Activated CD4-positive, alpha-beta T cell treated with anti-CD3 and anti-CD28 coated beads, Interleukin-2, amount 50 U/mL, for 4 hours (primary cell): ENCODE measurements at regions not wholly inside any gene's neighbourhood (a gene's known extent, or its start where the extent isn't known, plus 50 kb on each side); places are given as distances from the start of the nearest gene placed in this dataset.

Experiments
- DNase-seq, 2 experiments: peaks; one replicate each; pipeline ENCODE4 v3.0.0-alpha.2; 2020

DNA sequence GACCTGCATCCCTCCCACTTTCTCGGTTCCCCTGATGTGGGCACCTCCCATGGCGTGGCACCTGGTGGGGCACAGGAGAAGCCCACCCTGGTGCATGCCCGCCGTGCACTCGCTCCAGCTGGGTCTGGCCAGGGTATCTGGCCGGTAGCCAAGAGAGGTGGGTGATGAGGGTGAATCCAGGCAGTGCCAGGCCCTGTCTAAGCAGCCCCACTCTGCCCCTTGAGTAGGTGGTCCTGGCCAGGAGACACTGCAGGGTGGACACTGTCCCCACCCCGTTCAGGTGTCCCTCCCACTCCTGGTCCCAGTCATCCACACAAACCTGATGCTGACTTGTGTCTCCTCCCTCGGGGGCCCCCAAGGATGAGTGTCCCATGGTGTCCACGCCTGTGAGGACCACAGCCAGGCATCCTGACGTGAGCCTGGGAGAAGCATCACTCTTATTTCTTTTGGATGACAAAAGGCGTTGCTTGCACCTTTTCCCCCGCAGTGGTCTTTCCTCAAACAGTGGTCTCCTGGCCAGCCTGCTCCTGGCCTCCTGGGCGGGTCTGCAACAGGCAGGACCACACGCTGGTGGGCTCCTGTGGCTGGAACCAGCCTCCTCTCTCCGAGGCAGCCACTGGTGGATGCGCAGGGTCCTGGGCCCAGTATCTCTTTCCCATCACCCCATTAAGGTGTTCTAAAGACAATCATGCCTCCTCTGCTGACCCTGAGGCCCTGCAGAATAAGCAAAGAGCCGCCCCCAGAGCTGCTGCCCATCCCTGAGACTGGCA is 922.3 kb downstream of the BRD1 start:
- no peak for DNase-seq

GRCh38 chr22:48902983-48903650 is 924.6 kb downstream of the BRD1 start:
- DNase-seq: no peak

- no peak for DNase-seq
These were observed 925.4 kb downstream of the BRD1 start for GRCh38 chr22:48902001-48902869.

- DNase-seq: no peak
These were observed 926.3 kb downstream of the BRD1 start for GRCh38 chr22:48901324-48901723.

DNA sequence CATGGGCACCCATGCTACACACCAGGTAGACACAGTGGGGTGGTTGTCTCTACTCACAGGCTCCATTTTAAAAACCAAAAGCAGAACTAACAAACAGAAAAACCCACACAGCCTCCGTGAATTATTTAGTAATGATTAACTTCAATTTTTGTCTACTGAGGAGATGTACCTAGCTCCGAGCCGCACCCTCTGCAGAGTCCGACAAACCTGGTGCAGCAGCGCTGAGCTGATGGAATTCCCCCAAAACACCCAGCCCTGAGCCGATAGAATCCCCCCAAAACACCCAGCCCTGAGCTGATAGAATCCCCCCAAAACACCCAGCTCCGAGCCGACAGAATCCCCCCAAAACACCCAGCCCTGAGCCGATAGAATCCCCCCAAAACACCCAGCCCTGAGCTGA is 927.0 kb downstream of the BRD1 start:
- DNase-seq: no peak

GRCh38 chr22:48900327-48900597 is 927.4 kb downstream of the BRD1 start:
- no peak for DNase-seq

- DNase-seq: no peak
These were observed 927.9 kb downstream of the BRD1 start for GRCh38 chr22:48899523-48900326.

DNA sequence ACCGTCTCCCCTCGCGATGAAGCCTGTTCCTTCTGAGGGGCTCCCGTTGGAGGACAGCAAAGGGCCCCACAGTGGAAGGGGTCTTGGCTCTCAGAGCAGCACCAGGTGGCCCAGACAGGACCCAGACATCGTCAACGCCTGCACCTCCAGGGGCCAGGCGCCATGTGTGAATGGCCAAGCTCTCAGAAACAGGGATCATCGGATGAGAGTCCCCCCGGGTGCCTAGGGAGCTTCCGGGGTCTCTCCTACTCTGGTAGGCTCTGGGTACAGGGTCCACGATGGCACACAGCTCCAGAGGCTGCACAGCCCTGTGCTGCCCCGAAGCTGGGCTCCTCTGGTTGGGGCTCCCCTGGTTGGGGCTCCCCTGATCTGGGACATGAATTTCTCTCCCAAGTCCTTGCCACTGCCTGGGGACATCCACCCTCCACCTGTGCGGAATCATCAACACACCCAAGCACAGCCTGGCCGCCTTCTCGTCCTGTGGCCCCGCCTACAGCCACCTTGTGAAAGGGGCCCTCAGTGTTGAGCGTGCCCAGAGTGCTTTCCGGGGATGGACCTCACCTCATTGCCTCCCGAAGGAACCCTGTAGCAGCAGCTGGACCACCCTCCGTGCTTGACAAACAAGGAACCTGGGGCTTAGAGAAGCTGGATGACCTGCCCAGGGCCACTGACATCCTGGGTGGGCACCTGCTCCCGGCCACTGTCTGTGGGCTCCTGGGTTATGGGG is 929.0 kb downstream of the BRD1 start:
- no peak for DNase-seq

DNA sequence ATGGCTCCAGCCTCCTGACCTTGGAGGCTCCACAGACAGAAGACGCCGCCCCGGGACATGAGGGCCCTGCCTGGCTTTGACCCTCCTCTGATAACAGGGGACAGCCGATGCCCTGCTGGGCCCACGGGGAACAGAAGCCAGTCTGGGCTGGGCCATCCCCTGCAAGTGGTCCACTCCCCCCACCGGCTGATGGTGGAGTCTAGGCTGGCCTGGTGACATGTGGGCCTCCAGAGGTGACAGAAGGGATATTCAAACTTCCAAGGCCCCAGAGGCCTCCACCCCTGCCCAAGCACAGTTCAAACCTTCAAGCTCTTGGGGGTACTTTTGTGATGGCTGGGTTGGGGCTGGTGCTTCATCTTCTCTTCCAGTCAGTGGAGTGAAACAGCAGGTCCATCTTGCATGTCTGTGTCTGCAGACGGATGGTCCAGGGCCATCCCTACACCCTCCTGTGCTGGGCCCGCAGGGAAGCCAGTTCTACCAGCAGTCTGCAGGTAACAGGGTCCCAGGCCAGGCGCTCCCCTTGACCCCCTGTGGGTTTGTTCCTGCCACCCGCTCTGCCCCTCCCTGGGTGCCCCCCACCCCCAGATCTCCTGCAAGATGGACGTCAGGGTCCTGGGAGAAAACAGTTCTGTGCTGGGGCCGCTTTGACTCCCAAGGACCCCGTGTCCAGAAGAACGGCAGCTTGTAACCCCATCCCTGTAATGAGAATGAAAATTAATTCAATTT is 929.9 kb downstream of the BRD1 start:
- DNase-seq: no peak

DNA sequence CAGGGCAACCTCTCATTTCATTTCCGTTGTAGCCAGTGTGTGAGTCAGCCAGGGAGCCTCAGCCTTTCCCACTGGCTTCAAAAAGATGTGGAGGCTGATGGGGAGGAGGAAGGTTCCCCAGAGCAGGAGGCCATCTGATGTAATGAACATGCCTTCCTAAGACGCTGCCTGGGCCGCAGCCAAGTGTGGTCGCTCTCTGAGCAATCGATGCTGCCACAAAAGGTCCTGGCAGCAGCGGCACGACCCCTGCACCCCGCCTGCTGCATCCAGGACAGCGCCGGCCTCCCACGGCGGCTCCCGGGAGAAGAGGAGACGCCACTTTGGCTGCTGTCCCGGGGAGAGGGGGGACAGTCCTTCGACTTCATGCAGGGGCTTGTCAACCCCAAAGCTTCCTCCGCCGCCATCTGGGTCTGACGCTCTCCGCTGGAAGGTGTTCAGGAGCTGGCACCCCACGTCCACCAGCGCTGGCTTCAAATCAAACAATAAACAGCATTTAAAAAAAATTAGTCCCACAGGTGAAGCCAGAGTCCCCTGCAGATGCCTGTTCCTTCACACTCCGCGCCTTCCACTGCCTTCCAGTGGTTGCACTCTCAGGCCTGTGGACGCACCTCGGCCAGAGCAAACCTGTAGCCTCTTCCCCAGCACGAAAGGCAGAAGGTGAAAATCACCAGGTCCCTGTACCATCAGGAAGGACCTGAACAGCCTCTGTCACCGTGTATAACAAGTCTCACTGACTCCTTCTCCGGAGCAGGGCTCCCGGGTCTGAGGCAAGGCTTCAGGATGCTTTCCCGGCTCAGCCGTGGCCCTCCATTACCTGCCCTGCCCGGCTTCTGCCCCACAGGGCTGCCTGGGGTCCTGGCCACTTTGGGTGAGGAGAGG is 930.7 kb downstream of the BRD1 start:
- no peak for DNase-seq

- DNase-seq: no peak
These were observed 931.6 kb downstream of the BRD1 start for GRCh38 chr22:48895831-48896765.

- DNase-seq: no peak
These were observed 932.3 kb downstream of the BRD1 start for GRCh38 chr22:48895336-48895735.

- DNase-seq: no peak
These were observed 932.8 kb downstream of the BRD1 start for GRCh38 chr22:48894804-48895250.

DNA sequence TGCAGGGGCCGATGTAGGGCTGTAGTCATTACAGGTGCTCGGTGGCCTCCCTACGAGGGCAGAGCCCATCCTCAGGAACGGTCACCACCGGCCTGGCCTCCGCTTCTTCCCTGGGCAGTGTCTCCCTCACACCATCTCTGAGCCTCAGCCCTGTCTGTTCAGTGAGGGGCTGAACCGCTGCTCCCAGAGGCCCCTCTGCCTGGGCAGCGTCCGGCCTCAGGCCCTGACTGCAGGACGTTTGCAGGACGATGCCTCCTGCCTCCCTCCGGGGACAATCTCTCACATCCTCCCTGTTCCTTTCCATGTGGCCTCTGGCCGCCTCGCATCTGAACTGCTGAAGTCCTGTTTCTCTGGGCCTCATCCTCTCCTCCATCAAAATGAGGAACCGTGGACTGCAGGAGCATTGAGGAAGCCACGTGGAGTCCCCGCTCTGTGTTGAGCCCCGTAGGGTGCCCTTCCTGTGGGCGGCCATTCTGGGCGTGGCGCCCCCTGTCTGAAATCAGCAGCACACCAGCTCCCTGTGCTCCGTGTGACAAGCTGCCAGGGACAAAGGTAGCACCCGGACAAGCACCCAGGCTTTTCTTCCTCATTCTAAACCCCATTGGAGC is 933.5 kb downstream of the BRD1 start:
- no peak for DNase-seq

DNA sequence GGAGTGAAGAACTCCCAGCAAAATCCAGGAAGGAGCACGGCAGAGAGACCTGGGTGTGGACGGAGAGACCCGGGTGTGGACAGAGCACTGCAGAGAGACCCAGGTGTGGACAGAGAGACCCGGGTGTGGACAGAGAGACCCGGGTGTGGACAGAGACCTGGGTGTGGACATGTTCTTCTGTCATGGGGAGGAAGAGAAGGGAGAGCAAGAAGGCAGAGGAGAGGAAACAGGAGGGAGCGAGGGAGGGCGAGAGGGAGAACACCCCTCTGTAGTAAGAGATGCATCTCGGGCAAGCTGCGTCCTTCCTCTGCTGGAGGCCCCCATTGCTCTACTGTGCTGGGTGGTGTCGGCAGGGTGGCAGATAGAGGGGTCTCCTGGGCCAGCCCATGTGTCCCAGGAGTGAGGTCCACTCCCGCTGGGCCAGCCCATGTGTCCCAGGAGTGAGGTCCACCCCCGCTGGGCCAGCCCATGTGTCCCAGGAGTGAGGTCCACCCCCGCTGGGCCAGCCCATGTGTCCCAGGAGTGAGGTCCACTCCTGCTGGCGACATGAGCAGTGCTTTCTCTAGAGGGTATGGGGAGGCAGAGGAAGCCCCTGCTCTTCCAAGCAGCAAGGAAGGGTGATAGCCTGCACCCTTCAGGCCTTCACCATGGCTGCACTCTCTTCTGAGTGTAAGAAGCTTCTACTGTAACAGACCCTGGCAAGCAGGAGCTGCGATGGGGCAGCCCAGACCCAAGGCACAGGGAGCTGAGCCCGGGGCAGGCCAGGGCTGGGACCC is 934.2 kb downstream of the BRD1 start:
- no peak for DNase-seq

- DNase-seq: no peak
These were observed 934.9 kb downstream of the BRD1 start for GRCh38 chr22:48892578-48893287.
